NCI-H2196 treated with DMSO at 0.1 percent for 48 hours (cell line): ENCODE measurements at regions not wholly inside any gene's neighbourhood (a gene's known extent, or its start where the extent isn't known, plus 50 kb on each side); places are given as distances from the start of the nearest gene placed in this dataset.

ENCODE experiments used
- DNase-seq: peaks from one replicate; lab custom pipeline; 2025; ENCODE audit not compliant: unreplicated experiment; lab: John Stamatoyannopoulos, UW

DNA sequence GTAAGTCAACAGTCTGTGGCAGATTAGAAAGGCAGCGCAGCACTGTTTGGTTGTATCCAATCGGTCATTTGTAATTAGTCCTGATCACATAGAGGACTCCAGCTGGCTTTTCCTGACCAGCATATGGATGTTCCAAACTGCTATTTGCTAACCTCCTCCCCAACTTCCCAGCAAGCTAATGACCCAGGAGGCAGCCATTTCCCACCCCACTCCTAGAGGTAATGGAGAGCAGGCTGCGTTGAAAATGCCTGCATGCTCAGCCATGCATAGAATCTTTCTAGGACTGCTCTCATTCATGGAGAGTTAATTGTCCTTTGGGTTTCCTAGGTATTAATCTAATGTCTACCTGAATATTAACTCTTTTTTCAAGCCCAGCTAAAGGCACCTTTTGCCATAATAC is 850.6 kb upstream of the WWC1 start:
- no peak for DNase-seq

DNA sequence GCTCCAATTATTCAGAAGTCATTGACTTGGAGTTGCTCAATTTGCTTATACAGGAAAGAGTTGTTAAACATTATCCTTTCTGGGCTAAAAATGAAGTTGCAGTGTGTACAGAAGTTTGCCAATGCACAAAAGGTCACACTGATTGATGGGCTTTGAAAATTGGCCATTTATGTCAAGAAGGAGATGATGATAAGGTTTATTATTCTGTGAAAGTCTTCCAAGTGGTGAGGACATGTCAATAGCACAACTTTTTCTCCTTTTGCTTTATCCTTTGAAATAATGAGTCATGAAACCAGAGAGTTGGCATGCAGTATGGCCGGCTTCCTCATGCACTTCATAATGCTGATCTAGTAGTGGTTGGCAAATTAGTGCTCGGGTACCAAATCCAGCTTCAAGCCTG is 848.5 kb upstream of the WWC1 start:
- DNase-seq: no peak

DNA sequence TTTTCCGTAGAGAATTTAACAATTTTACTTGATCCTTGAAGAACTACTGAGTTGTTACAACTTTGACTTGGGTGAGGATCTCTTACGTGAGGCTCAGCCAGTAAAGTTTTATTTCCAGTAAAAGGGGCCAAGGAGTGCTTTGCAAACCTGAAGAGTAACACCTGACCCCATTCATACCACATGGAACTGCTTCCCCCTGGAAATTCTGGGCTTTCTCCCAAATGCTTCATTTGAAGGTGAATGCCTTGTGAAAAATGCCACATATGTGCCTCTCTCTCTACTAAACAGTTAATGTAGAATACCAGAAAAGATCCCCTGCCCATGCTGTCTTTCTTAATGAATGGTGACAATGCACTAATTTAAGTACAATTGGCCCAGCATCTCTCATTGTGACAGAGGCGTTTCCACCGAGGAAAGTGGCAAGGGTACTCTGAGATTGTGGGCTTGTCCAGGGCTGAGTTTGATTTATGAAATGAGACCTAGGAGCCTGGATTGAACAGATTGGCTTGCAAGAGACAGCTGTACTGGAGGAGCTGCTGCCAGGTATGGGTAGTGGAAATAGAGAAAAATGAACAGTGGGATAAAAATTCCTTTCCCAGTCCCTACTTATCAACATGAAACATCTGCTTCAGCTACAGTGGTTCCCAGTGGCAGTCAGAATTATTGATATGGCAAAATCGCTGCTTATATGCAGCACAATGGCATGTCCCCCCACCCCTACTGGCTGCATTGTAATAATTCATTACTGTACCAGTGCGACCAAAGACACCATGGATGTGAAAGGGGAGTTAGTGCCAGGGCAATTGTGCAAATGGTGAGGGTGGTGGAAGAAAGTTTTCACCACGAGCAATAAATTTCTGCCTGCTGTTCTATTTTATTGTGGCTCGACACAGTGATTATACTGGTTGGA is 843.7 kb upstream of the WWC1 start:
- no peak for DNase-seq

DNA sequence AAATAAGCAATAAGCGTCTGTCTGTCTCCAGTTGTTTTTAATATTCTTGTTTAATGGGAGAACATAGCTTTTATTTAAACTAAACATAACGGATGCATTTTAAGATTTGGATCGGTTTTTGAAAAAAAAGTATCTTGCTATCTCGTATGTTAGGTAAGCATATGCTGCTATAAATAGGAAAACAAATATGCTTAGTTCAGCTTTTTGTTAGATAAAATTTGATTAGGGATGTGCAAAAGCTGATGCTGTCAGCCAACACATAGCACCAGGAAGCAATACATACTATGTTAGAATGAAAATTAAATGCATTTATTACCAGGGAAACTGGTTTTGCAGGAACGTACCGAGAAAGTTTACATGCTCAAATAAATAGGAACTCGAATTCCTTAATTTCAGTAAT is 843.1 kb upstream of the WWC1 start:
- no peak for DNase-seq

DNA sequence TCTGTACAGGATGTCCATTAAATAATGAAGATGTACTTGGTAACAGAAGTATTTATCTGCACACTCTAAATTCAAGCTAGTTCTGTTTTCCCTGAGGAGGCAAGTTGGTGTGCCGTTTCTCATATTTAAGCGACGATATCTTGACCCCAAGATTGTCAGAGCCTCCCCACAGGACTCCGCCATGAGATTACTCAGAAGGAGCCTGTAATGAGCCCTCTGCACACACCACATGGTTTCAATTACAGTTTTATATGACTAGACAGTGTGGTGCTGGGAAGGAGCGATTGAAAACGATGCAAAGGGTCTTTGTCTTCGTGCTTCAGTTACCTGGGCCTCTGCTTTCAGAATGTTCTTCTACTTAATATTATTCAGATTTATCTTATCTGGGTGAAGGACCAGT is 840.4 kb upstream of the WWC1 start:
- DNase-seq: no peak

DNA sequence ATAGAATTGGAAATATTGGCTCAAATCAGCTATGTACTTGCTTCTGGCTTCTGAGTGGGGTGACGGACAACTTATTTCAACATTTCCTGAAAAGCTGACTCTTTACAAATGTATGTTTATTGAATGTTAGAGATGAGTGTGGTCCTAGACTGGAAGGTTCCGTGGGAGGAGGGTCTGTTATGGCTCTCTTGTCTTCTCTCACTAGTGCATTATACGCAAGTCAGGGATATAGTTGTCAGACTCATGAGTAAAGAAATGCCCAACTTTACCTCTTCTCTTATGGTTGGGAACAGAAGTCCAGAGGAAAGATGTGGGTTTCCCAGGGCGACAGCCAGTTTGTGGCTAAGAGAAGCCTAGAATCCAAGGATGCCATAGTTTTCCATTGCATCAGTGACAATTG is 839.3 kb upstream of the WWC1 start:
- no peak for DNase-seq

DNA sequence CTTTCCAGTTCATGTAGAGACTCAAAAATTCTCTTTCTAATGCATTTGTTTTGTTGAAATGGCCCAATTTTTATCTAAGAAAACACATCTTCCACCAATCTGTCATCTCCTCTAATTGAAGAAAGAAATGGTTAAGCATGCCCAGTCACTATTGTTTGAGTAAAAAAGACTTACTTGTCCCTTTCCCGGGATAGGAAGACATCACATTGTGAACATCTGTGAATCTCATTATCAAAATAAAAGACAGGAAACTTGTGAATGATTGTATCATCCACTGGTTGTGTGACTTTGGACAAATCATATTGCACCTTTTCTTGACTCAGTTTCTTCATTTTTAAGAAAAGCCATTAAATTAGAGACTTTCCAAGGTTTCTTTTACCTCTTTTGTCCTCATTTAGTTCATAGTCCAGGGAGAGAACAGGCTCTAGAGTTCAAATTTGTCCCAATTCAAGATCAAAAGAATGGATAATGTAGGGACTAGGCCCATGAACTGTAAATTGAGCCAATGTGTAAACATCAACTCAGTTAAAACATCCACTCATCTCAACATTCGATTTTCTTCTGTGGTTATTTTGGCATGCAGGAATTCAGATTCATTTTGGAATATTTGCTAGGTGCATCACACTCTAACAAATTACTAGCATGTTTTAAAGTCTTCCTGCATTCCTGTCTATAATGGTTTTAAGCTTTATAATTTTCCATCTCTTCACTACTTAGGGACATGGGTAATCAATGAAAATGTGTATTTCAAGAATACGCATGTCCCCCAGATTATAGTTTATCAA is 838.0 kb upstream of the WWC1 start:
- no peak for DNase-seq

DNA sequence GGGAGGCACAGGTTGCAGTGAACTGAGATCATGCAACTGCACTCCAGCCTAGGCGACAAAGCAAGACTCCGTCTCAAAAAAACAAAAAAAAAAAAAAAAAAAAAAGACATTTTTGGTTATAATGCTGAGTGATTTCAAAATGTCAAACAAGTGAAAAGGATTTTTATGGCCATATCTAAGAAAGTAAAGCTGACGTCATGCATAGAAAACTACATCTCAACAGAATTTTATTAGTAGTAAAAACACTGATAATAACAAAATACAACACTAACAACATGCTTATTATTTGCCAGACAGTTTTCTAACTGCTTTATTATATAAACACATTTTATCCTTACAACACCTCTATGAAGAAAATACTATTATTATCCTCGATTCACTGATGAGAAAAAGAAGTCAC is 833.0 kb upstream of the WWC1 start:
- no peak for DNase-seq

DNA sequence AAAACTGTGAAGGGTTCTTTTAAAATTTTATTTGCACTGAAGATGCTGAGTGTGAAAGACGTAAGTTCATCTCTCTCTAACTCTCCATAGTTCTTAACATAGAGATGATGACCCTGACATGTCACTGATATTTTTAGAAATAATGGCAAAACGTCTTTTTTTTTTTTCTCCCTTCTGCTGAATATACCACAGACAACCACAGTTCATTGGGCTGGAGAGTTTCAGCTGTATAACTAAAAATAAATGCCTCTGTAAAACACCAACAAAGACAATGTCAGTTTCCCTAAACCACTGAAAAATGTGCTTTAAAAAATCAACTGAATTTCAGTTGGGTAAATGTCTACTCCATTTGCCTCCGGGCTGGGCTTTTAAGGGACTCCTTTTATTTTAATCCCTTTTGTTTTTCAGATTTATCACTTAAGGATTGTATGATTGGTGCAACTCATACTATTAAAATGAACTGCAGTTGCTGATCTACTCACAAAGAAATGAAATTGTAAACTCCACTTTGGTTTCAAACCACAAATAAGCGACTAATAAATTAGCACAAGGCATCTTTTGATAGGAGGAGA is 830.9 kb upstream of the WWC1 start:
- no peak for DNase-seq

DNA sequence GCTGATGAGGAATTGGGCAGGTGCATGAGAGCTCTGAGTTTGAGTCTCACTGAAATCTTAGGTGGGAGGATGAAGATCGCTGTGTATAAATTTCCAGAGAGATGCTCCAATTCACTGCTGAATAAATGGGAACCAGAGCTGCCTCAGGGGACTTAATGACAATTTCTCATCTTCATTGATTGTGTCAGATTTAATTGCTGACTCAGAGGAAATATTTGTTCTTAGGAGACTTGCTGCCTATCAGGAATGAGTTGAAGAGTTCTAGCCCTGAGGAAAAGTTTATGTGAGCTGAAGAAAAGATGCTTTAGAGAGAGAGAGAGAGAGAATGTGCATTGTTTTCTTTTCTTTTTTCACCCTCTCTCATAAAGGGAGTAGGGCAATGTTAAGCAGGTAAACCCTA is 827.5 kb upstream of the WWC1 start:
- no peak for DNase-seq

DNA sequence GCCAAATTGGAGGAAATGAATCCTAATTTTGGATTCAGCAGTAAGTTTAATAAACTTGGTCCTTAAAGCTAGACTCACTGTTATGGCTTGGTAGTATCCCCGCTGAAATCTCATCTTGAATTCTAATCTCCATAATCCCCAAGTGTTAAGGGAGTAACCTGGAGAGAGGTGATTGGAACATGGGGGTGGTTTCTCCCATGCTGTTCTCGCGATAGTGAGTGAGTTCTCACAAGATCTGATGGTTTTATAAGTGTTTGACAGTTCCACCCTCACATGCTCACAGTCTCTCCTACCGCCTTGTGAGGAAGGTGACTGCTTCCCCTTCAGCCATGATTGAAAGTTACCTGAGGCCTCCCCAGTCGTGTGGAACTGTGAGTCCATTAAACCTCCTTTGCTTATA is 824.5 kb upstream of the WWC1 start:
- no peak for DNase-seq

DNA sequence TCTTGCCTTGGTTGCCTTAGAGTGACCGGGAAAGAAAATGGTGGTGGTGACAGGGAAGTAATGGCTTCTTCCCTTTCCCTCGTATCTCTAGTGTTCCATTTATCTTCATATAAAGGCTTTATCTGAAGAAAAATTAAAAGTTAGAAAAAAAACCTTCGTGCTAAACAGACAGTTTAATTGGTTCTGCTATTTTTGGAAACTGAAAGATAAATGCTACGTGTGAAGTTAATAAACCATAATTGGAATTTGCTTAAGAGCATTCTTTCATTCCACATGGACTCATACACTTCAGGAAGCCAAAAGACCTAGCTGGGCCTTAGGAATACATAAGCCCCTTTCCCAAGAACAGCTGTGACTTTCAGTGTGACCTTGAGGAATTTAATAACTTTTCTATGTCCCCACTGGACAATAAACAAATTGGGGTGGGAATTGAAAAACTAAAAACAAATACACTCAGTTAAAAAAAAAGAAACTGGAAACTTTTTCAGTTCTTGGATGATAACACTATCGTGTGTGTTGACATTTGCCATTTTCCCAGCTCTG is 818.8 kb upstream of the WWC1 start:
- no peak for DNase-seq

DNA sequence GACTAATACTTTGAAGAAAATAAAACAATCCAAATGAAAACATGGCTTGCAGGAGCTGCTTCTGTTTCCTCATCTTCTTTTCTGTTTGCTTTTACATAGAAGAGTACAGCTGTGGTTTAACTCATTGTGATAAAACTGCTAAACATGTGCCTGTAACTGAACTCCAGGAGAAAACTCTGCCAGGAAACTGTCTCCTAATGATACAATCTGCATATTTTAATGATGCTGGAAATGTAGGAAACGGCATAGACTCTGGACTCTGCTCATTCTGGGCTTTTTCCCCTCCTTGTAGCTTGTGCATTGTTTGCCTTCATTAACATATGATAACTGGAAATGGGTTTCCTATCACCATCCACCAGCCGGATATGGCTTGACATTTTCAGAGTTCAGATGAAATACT is 813.3 kb upstream of the WWC1 start:
- no peak for DNase-seq

DNA sequence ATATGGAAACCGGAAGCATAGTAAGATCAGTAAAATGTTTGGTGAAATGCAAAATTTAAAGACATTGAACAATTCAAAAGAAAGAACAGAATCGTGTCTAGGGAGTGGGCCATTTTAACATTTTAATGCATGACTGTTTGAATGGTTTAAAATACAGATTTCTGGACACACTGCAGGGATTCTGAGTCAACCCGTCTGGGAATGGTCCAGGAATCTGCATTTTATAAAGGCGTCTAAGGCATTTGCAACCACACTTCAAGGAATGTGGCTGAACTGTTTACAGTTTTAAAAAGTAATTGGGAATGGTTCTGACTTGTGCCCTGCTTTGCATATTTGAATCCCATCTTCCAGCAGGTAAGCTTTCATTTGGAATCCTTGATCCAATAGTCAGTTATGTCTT is 811.7 kb upstream of the WWC1 start:
- DNase-seq: no peak

DNA sequence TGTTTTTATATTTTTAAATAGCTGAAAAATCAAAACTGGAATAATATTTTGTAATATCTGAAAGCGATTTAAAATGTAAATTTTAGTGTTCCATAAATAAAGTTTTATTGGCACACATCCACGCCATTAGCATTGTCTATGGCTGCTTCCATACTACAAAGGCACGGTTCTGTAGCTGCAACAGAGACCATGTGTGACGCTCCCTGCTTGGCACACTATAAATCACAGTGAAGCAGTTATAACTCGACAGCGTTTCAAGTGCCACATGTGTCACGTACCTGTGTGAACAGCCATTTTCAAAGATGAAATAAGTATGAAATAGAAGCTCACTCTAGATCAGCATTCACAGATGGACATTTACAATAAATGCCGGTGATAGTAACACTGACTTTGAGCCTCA is 810.1 kb upstream of the WWC1 start:
- DNase-seq: no peak

DNA sequence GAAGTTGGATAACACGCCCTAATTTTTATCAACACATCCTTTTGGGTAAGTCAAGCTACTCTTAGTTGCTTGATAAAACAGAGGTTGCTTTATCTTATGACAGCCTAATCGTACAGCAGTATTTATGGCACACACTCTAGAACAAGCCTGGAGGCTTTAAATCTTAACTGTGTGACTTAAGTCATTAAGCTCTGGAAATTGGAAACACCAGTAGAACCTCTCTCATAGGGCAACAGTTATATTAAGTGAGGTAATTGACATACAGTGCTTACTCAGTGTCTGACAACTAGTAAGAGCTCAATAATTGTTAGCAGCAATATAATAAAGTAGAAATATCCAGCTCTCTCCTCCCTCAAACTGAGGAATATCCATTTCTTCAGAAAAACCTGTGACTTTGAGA is 808.9 kb upstream of the WWC1 start:
- DNase-seq: no peak

DNA sequence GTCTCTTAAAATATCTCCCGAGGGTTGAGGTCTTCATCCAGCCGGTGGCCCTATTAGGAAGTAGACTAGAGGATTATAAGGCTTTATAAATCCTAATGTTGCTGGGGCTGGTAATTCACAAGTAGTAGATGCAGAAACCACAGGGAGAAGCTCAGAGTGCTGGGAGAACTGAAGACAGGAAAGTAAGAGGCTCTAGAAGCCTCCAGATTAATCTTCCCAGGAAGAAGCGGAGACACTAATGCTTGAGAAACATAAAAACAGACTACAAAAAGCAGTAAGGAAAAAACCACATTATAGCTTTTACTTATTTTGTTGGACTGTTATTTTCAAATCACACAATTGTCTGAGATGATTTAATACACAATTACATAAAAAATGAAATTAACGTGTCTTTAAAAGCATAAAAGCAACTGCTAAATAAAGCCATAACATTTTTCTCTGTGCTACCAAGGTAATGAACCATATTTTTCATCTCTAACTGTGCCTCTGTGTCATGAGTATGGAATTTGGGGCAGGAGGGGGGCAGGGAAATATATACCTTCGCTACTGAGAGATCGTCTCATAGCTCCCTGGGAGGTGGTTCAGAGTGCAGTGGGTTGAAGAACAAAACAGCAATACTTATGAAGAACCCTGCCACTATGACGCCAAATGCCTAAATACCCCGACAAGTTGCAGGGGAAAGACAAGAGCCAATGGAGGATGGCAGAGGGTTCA is 806.2 kb upstream of the WWC1 start:
- DNase-seq: no peak

DNA sequence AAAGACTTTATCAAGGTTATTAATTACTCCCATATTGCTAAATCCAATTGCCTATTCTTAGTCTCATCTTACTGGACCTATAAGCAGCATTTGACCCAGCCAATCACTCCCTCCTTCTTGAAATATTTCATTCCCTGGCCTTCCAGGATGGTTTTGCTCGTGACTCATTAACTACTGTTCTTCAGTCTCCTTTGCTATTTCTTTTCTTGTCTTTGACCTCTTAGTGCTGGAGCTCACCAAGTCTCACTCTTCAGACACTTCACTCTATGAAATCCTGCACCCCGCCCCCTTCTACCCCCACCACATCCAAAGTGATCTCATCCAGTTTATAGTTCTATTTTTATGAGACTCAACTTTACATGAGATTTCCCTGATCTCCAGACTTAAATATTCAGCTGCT is 803.1 kb upstream of the WWC1 start:
- DNase-seq: no peak

DNA sequence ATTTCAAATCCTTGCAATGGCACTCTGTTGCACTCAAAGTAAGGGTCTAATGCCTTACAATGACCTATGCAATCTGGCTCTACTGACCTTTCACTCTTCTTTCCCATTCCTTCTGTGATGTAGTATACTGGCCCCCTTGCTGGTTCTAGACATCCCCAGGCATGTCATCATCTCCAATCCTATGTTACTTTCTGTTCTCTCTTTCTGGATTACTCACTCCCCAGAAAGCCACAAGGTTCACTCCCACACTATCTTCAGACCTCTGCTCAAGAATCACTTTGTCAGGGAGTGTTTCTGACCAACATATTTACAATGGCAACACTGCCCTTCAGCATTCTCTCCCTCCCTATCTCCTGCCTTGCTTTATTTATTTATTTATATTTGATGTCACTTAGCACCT is 802.2 kb upstream of the WWC1 start:
- DNase-seq: no peak

DNA sequence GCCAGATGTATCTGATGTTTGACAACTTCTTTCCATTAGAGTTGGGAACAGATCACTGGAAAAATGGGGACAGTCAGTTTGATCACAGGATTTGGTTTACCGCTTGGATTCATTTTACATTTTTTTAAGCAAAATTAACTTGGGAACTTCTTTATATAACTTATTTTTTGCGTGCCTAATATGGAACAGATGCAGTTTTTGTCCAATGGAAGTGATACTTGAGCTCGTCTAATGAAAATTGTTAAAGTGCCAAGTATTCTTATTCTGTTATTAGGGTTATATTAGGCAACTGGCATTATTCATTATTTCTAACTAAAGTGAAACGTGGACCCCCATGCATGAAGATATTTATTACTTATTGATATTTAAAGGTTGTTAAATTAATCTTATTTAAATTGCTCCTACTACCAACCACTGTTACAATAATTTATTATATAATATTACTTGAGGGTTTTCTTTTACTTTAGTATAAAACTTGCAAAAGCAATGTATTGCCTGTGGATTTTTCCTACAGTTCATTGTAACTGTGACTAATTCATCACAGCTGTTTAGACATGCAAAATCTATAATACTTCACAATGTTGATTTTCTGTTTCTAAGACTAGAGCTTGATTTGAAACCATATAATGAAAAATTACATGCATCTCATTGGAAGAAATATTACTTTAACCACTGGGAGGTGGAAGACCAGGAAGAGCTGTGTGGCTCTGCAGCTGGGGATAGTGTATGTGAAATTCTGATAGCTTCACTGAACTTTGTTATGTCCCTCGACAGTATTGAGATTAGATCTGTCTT is 787.3 kb upstream of the WWC1 start:
- DNase-seq: no peak
